ENCODE measurements at regions not wholly inside any gene's neighbourhood (a gene's known extent, or its start where the extent isn't known, plus 50 kb on each side); places are given as distances from the start of the nearest gene placed in this dataset.
"Not testable (repeated sequence)": the region's sequence is repeated elsewhere in the genome, so short reads cannot be mapped to it uniquely, and the experiment has no call there.

- no peak for DNase-seq
Observed at GRCh38 chr4:67328393-67328792, 216.9 kb downstream of the CENPC start.

GRCh38 chr4:67328018-67328278 lies 217.4 kb downstream of the CENPC start:
- no peak for DNase-seq

- peak; percentile 59 to 81 (median 77) for DNase-seq
Observed at GRCh38 chr4:67327245-67328017, 217.9 kb downstream of the CENPC start.

GRCh38 chr4:67325791-67326190 lies 219.5 kb downstream of the CENPC start:
- peak in 1 of 3 experiments; percentile 28 for DNase-seq

- DNase-seq = no peak
Observed at GRCh38 chr4:67320645-67321044, 224.7 kb downstream of the CENPC start.

- not testable (repeated sequence) for DNase-seq
Observed at GRCh38 chr4:67319607-67320006, 225.7 kb downstream of the CENPC start.

- DNase-seq = not testable (repeated sequence)
Observed at GRCh38 chr4:67300497-67301185, 244.7 kb downstream of the CENPC start.

- DNase-seq = no peak
Observed at GRCh38 chr4:67292636-67293035, 252.7 kb downstream of the CENPC start.

- no peak for DNase-seq
Observed at GRCh38 chr4:67292045-67292444, 253.3 kb downstream of the CENPC start.

- DNase-seq = peak in 1 of 3 experiments; percentile 50
Observed at GRCh38 chr4:67291644-67292043, 253.7 kb downstream of the CENPC start.

GRCh38 chr4:67288964-67289363 lies 256.3 kb downstream of the CENPC start:
- peak; percentile 13 to 71 (median 58) for DNase-seq

- no peak for DNase-seq
Observed at GRCh38 chr4:67286724-67287123, 258.6 kb downstream of the CENPC start.

GRCh38 chr4:67282749-67283148 lies 262.6 kb downstream of the CENPC start:
- no peak for DNase-seq

GRCh38 chr4:67275179-67275750 lies 270.0 kb downstream of the CENPC start:
- no peak for DNase-seq

- not testable (repeated sequence) for DNase-seq
Observed at GRCh38 chr4:67274671-67275070, 270.6 kb downstream of the CENPC start.

- DNase-seq = peak in 2 of 3 experiments; percentile 0 to 13
Observed at GRCh38 chr4:67273666-67274065, 271.6 kb downstream of the CENPC start.

- DNase-seq = no peak
Observed at GRCh38 chr4:67261971-67262370, 283.3 kb downstream of the CENPC start.

- no peak for DNase-seq
Observed at GRCh38 chr4:67256388-67257043, 288.8 kb downstream of the CENPC start.

GRCh38 chr4:67250131-67250896 lies 295.0 kb downstream of the CENPC start:
- DNase-seq = no peak

- no peak for DNase-seq
Observed at GRCh38 chr4:67236788-67237187, 308.5 kb downstream of the CENPC start.

GRCh38 chr4:67236318-67236717 lies 309.0 kb downstream of the CENPC start:
- no peak for DNase-seq

- no peak for DNase-seq
Observed at GRCh38 chr4:67234296-67234695, 311.0 kb downstream of the CENPC start.

GRCh38 chr4:67229148-67229547 lies 316.2 kb downstream of the CENPC start:
- no peak for DNase-seq
